ENCODE measurements at regions not wholly inside any gene's neighbourhood (a gene's known extent, or its start where the extent isn't known, plus 50 kb on each side); places are given as distances from the start of the nearest gene placed in this dataset.

GRCh38 chr2:6140509-6140908 is 448.3 kb downstream of the SOX11 start:
- H3K9ac ChIP-seq (ENCODE audit: low read length), result no peak overlapping the region
- no peaks in the 10 kb centered on the region for H3K79me2 ChIP-seq (ENCODE audit: insufficient read depth, low read length)
- H3K36me3 ChIP-seq (ENCODE audit: control insufficient read depth in 1 of 2, insufficient read depth in 2 of 2, low read length in 2 of 2), result no peaks in the 10 kb centered on the region
- POLR2A ChIA-PET, result no interaction called here
- no peaks in the 10 kb centered on the region for H3K4me1 ChIP-seq (ENCODE audit: control insufficient read depth in 1 of 2, insufficient read depth in 2 of 2, low read length in 2 of 2)
- intact Hi-C loops (cut with micrococcal nuclease), result no loop called here
- ATAC-seq (no peak), DNase-seq (ENCODE audit: low read depth, low spot score) (no peak)
- TF ChIP-seq ZNF274 (IDR thresholded peaks at IDR 0.05; ENCODE audit: low read depth, low read length) (no peak), ELF1 (IDR thresholded peaks at IDR 0.05; ENCODE audit: borderline replicate concordance, low read depth) (no peak), EZH2phosphoT487 (IDR thresholded peaks at IDR 0.05; ENCODE audit: borderline replicate concordance) (no peak), YY1 (IDR thresholded peaks at IDR 0.05; ENCODE audit: extremely low read depth, insufficient replicate concordance, low read depth, low read length) (no peak), RAD21 (IDR thresholded peaks at IDR 0.05; ENCODE audit: low read depth) (no peak), EGR1 (IDR thresholded peaks at IDR 0.05; ENCODE audit: low read depth) (no peak), EZH2 (IDR thresholded peaks at IDR 0.05) (no peak), ATF3 (IDR thresholded peaks at IDR 0.05) (no peak), CEBPB (IDR thresholded peaks at IDR 0.05; ENCODE audit: low read depth) (no peak), POLR2AphosphoS5 (IDR thresholded peaks at IDR 0.05; ENCODE audit: low read depth, low read length) (no peak), SRF (IDR thresholded peaks at IDR 0.05; ENCODE audit: low read depth) (no peak), ZBTB33 (IDR thresholded peaks at IDR 0.05; ENCODE audit: extremely low read depth, insufficient replicate concordance, low read length) (no peak), SP1 (IDR thresholded peaks at IDR 0.05; ENCODE audit: low read depth) (no peak), ZFX (IDR thresholded peaks at IDR 0.05) (no peak), FOSL1 (IDR thresholded peaks at IDR 0.05; ENCODE audit: low read depth) (no peak), SIN3A (IDR thresholded peaks at IDR 0.05; ENCODE audit: low read depth) (no peak), CTCF (IDR thresholded peaks at IDR 0.05 in 2 of 3, conservative IDR thresholded peaks at IDR 0.05 in 1 of 3; ENCODE audit: borderline replicate concordance in 1 of 3, insufficient read depth in 1 of 3, low read depth in 2 of 3, low read length in 2 of 3) (no peak), JUND (IDR thresholded peaks at IDR 0.05) (no peak), TCF7L2 (IDR thresholded peaks at IDR 0.05; ENCODE audit: borderline replicate concordance, extremely low read depth, insufficient read depth, insufficient read length) (no peak)
- peaks cover 6 to 15% of the 10 kb centered on the region in 2 experiments; a peak in 2 of 4 replicates for H3K9me3 ChIP-seq (ENCODE audit: control insufficient read depth in 1 of 2, insufficient read depth in 1 of 2, low read depth in 1 of 2, low read length in 2 of 2)
- H4K20me1 ChIP-seq (ENCODE audit: insufficient read depth), result no peaks in the 10 kb centered on the region
- no peaks in the 10 kb centered on the region for H3K9me2 ChIP-seq (ENCODE audit: insufficient read depth)
- RAD21 ChIA-PET (ENCODE audit: low non-redundant PET in 1 of 2, low total read pairs in 2 of 2, uncharacterized antibody in 2 of 2, unreplicated experiment in 2 of 2), result no interaction called here
- CTCF ChIA-PET, result no interaction called here
- H3K27me3 ChIP-seq (ENCODE audit: insufficient read depth, low read length), result no peaks in the 10 kb centered on the region
- BruUV-seq (replicated peaks), result no TSS peak
- H3K4me2 ChIP-seq (ENCODE audit: low read length), result no peak overlapping the region
- H3K4me3 ChIP-seq (replicated peaks in 1 of 2; ENCODE audit: low read depth in 1 of 2, low read length in 2 of 2), result no peak overlapping the region
- no peak overlapping the region for H2AFZ ChIP-seq (ENCODE audit: low read depth, low read length, poor library complexity, severe bottlenecking)
- H3K27ac ChIP-seq (ENCODE audit: low read depth, low read length), result no peak overlapping the region

All from HCT116 (cell line).